LNCaP clone FGC (cell line): ENCODE measurements at regions not wholly inside any gene's neighbourhood (a gene's known extent, or its start where the extent isn't known, plus 50 kb on each side); places are given as distances from the start of the nearest gene placed in this dataset.

Experiments
- DNase-seq: peaks from one replicate; pipeline ENCODE4 v3.0.0-alpha.2; 2011; ENCODE audit warnings: low read depth
- H3K4me3 ChIP-seq: 2 replicates; pipeline ENCODE4 v1.5.1; 2011; ENCODE audit warnings: mild to moderate bottlenecking, low read depth, low read length, control low read depth
- TF ChIP-seq, protein P1 (sequence below): IDR thresholded peaks from 2 replicates; pipeline ENCODE4 v1.5.1; 2012; ENCODE audit warnings: mild to moderate bottlenecking; ENCODE audit not compliant: control insufficient read depth, insufficient read depth; ENCODE audit errors: extremely low read depth

DNA sequence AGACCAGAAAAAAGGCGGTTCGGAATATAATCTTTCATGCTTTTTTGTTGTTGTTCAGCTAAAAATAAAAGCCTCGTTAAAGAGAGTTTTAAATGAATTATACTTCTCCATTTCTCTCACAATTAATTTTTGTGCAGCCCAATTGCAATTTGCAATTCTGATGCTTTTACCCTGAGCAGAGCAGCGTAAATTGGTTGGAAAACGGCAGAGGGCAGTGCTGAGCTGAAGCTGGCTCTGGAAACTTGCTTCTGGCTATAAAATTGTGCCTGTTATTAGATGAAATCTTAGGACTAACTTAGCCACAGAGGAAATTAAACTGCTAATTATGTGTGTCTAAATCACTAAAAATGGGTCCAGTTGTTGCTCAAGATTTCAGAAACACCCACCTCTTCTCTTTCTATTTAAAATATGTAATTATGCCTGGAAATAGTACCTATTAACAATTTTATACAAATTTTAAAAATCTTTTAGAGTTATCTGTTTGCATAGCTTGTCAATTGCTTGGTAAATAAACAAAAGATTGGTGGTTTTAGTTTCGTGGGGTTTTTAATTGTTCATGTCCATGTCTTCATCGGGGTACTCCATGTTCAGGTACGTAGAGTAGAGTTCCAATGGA lies 441.8 kb upstream of the TLE4 start:
- no peak overlapping the region for H3K4me3 ChIP-seq
- TF ChIP-seq, protein P1, sequence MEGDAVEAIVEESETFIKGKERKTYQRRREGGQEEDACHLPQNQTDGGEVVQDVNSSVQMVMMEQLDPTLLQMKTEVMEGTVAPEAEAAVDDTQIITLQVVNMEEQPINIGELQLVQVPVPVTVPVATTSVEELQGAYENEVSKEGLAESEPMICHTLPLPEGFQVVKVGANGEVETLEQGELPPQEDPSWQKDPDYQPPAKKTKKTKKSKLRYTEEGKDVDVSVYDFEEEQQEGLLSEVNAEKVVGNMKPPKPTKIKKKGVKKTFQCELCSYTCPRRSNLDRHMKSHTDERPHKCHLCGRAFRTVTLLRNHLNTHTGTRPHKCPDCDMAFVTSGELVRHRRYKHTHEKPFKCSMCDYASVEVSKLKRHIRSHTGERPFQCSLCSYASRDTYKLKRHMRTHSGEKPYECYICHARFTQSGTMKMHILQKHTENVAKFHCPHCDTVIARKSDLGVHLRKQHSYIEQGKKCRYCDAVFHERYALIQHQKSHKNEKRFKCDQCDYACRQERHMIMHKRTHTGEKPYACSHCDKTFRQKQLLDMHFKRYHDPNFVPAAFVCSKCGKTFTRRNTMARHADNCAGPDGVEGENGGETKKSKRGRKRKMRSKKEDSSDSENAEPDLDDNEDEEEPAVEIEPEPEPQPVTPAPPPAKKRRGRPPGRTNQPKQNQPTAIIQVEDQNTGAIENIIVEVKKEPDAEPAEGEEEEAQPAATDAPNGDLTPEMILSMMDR = peak; percentile 93
- DNase-seq = peak; percentile 11

DNA sequence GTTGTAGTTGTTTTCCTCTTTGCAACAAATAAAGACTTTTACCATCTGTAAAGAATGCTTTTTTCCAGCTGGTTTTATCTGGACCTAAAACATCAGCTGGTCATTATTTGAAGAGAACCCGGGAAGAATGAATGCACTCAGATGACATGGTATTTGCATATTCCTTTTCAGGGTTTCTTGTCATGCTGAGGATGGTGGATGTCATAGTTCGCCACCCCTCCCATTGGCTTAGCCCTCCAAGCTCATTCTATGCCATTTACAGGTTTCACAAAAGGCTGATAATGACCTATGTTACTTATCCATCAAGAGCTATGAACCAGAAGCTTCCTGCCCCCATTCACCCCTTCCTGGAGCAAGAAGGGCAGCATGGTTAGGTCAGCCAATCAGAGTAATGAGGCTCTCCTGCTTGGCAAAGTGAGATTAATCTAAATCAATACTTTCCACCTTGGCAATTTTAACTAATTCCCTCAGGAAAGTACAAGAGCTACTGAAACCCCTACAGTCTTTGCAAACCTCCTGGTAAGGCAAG lies 440.5 kb upstream of the TLE4 start:
- no peak for DNase-seq
- TF ChIP-seq, protein P1 = no peak

GRCh38 chr9:79131824-79132377 lies 439.9 kb upstream of the TLE4 start:
- no peak overlapping the region for H3K4me3 ChIP-seq
- no peak for DNase-seq
- TF ChIP-seq, protein P1 = no peak

More for the DNA sequence above, 440.5 kb upstream of the TLE4 start:
- H3K4me3 ChIP-seq = no peak overlapping the region

DNA sequence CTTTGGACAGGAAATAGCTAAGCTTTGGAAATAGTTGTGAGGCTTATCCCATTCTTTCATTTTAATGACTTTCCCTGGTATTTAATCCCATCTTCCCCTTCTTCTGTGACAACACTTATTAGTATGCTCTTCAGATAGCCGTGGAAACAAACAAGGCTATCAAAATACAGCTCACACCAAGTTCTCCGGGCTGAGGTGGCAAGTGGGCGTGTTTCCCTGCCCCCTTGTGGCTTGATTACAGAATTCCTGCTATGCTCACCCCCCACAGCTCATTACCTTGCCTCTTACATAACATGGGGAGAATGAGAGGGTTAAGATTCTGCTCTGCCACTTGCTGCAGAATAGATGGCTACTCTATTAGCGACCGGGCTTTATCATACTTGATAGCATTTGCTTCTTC lies 437.1 kb upstream of the TLE4 start:
- DNase-seq = no peak
- H3K4me3 ChIP-seq = no peak overlapping the region
- TF ChIP-seq, protein P1 = no peak

DNA sequence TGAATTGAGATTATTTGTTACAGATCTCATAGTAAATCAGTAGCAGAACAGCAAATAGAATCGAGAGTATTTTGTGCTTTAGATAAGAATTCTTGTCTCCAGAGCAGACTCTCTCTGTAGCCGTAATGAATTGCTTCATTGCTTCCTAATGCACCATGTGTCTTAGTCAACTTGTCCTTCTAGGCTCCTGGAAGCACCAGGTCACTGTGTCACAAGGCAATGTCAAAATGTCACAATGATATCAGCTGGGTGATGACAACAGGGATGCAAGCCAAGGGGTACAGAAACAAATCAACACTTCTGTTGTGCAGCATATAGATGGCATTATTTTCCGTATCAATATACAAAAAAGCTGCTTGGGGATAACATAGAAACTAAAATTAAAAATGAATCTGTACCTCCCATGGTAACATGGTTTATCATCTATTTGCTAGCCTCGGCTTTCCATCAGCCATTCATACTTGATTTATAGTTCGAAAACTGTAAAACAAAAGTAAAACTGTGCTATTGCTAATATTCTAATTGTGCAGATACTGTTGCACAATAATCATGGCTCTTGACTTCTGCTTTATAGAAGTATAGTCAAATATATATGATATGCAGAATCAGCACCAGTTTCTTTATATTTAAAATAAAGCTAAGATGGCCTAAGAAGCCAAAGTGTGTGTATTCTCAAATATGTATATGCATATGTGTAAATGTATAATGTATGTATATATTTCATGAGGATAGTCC lies 435.9 kb upstream of the TLE4 start:
- DNase-seq = no peak
- TF ChIP-seq, protein P1 = no peak
- H3K4me3 ChIP-seq = no peak overlapping the region

DNA sequence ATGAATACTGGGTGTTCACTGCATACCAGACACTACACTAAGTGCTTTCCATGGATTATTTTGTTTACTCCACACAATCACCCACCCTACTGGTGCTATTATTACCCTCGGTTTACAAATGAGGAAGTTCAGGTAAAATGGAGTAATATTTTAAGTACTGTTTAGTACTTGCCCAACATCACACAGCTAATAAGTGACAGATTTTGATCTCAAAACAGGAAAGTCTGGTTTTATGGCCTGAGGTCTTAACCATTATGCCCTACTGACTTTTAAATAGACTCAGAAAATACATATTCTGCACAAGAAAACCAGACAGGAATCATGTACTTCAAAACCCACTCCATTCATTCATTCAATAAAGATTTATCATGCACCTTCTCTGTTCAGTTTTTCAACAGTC lies 431.0 kb upstream of the TLE4 start:
- H3K4me3 ChIP-seq = no peak overlapping the region
- no peak for DNase-seq
- TF ChIP-seq, protein P1 = no peak
